ENCODE measurements at regions not wholly inside any gene's neighbourhood (a gene's known extent, or its start where the extent isn't known, plus 50 kb on each side); places are given as distances from the start of the nearest gene placed in this dataset.

DNA sequence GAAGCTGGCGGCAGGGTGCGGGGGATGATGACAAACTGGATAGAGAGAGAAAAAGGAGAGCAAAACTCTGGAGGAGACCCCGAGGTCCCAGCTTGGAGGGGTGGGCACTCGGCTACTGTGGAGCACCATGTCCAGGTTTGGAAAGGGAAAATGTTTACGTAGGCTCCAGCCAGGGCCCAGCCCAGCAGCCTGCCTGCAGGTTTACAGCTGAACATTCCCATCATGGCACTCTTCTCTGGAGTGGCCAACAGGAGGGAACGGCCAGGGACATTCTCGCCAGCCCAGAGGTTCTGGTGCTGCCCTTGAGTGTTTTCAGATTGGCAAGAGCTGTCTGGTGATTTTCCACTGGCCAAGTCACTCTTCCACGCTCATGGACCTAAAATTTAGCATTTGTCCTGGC is 262.9 kb upstream of the TCF4 start:
- no peak overlapping the region for H3K27ac ChIP-seq (ENCODE audit: insufficient read length, low read depth, low read length)
- H3K23ac ChIP-seq (ENCODE audit: insufficient read length, low read depth, low read length), result no peak overlapping the region
- H3K79me2 ChIP-seq (ENCODE audit: insufficient read depth, low read length), result no peaks in the 10 kb centered on the region
- no peak for DNase-seq
- H2AFZ ChIP-seq (ENCODE audit: low read length), result no peak overlapping the region
- H3K14ac ChIP-seq (ENCODE audit: insufficient read depth, low read length), result 0 out of 2 replicates have a peak overlapping the region, but pooled peaks have one; percentile 13
- H3K27me3 Mint-ChIP-seq (ENCODE audit: low read depth), result no peaks in the 10 kb centered on the region
- H3K9me3 Mint-ChIP-seq, result no peaks in the 10 kb centered on the region
- H3K23me2 ChIP-seq (ENCODE audit: insufficient read length, low read depth, low read length, poor library complexity, severe bottlenecking), result no peaks in the 10 kb centered on the region
- H3K79me1 ChIP-seq (ENCODE audit: insufficient read depth, low read depth, low read length, poor library complexity, severe bottlenecking), result no peaks in the 10 kb centered on the region
- no peak overlapping the region for H2BK20ac ChIP-seq (ENCODE audit: low read depth, low read length, poor library complexity, severe bottlenecking)
- no peak overlapping the region for H3K18ac ChIP-seq (ENCODE audit: insufficient read length, low read depth, low read length)
- no peak overlapping the region for H4K91ac ChIP-seq (ENCODE audit: insufficient read length, low read depth, low read length)
- H4K8ac ChIP-seq (replicated peaks; ENCODE audit: insufficient read length, low read depth, low read length), result no peak overlapping the region
- no peak overlapping the region for H4K5ac ChIP-seq (ENCODE audit: insufficient read length, low read depth, low read length)
- peaks cover 4 to 9% of the 10 kb centered on the region in 2 experiments; a peak in 2 of 4 replicates for H3K4me1 Mint-ChIP-seq
- H2BK12ac ChIP-seq (ENCODE audit: insufficient read length, low read depth, low read length), result no peak overlapping the region
- H2BK120ac ChIP-seq (ENCODE audit: low read depth, low read length, poor library complexity, severe bottlenecking), result no peak overlapping the region
- no peaks in the 10 kb centered on the region for H3K27me3 ChIP-seq (ENCODE audit: insufficient read depth, low read length)
- no peak overlapping the region for H3K4me3 Mint-ChIP-seq
- H3K9me3 ChIP-seq (ENCODE audit: control insufficient read depth, low read depth, low read length), result no peaks in the 10 kb centered on the region
- H3T11ph ChIP-seq (ENCODE audit: low read length), result no peak overlapping the region
- H3K56ac ChIP-seq (ENCODE audit: insufficient read length, low read depth, low read length), result no peak overlapping the region
- H2AK5ac ChIP-seq (ENCODE audit: insufficient read length, low read length), result no peak overlapping the region
- H2BK5ac ChIP-seq (ENCODE audit: insufficient read length, low read length), result no peak overlapping the region
- WGBS (ENCODE audit: extremely low coverage, insufficient read length, low lambda C conversion rate), result no CpG with 5 or more reads among the region's 8 CpGs
- H3K4me2 ChIP-seq (ENCODE audit: insufficient read depth, insufficient read length, low read length), result no peak overlapping the region
- no peak overlapping the region for H2BK15ac ChIP-seq (ENCODE audit: low read depth, low read length)
- no peak for TF ChIP-seq CTCF (conservative IDR thresholded peaks at IDR 0.05)
- no peaks in the 10 kb centered on the region for H4K20me1 ChIP-seq (ENCODE audit: control insufficient read depth, insufficient read depth, insufficient read length)
- H3K27ac Mint-ChIP-seq, result no peak overlapping the region
- no peak overlapping the region for H3K4ac ChIP-seq (ENCODE audit: low read depth, low read length)
- H3K4me1 ChIP-seq (ENCODE audit: insufficient read depth, low read length), result no peaks in the 10 kb centered on the region
- no peak overlapping the region for H3K9ac ChIP-seq (ENCODE audit: extremely low read depth, insufficient read length, low read length)
- no peaks in the 10 kb centered on the region; a peak in 1 of 7 replicates for H3K36me3 Mint-ChIP-seq (ENCODE audit: insufficient read depth in 1 of 3, low read depth in 3 of 3)
